Testis (tissue), 2 donors: ENCODE measurements at regions not wholly inside any gene's neighbourhood (a gene's known extent, or its start where the extent isn't known, plus 50 kb on each side); places are given as distances from the start of the nearest gene placed in this dataset.

Source experiments
- CTCF ChIP-seq, 3 experiments: fragments of 450-650 bp in 2 of 3; fragments of 200-600 bp in 1 of 3; sonication (generic) in 1 of 3; IDR thresholded peaks; one replicate each; pipeline ENCODE4 v1.5.1; 2016 to 2019; ENCODE audit warnings: antibody characterized with exemption in 3 of 3, mild to moderate bottlenecking in 2 of 3, moderate library complexity in 1 of 3
- POLR2A ChIP-seq: fragments of 450-650 bp; IDR thresholded peaks from one replicate; pipeline ENCODE4 v1.6.1; 2017; ENCODE audit warnings: antibody characterized with exemption, mild to moderate bottlenecking, moderate library complexity

DNA sequence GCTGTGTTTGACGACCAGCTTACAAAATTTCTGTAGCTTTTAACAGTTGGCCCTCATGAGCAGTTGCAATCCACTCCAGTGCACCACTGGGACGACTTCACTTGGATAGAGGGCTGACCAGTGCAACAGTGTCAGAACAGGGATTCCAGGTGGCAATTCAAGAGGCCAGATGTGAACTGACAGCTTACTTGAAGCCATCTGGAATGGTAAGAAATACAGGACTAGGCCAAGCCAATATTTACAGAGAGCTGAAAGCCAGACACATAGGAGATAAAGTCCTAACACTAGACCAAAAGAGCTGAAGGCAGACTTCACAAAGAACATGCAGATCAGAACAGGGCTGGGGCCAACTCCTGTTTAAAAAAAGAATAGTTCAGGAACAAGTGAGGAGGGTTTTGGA lies 93.5 kb upstream of the NFIA start:
- TF ChIP-seq POLR2A (no peak), CTCF (IDR thresholded peaks at IDR 0.05) (no peak)
